Stomach (tissue), 8 donors: ENCODE measurements at regions not wholly inside any gene's neighbourhood (a gene's known extent, or its start where the extent isn't known, plus 50 kb on each side); places are given as distances from the start of the nearest gene placed in this dataset.

Experiments
- DNase-seq, 2 donors: peaks; one replicate each; pipeline versions ENCODE4 v3.0.0 to v3.0.0-alpha.2; 2013 to 2019
- H3K27ac ChIP-seq, 5 donors: fragments of 200-600 bp in 4 of 5; sonication (generic) in 4 of 5; one replicate each; pipeline ENCODE4 v1.5.1; 2013 to 2019; ENCODE audit warnings: mild to moderate bottlenecking in 1 of 5, moderate library complexity in 1 of 5
- H3K27me3 ChIP-seq, 3 donors: fragments of 200-600 bp; sonication (generic); one replicate each; pipeline ENCODE4 v1.5.1; 2017 to 2019; ENCODE audit warnings: mixed run types in 1 of 3
- H3K36me3 ChIP-seq, 4 donors: fragments of 200-600 bp; sonication (generic); 1 replicate in 3 of 4; 2 replicates in 1 of 4; pipeline ENCODE4 v1.5.1; 2016 to 2019
- H3K4me1 ChIP-seq, 4 donors: fragments of 200-600 bp; sonication (generic); one replicate each; pipeline ENCODE4 v1.5.1; 2016 to 2019
- H3K4me3 ChIP-seq, 4 donors: fragments of 200-600 bp; sonication (generic) in 3 of 4; one replicate each; pipeline ENCODE4 v1.5.1; 2016 to 2019; ENCODE audit warnings: mild to moderate bottlenecking in 1 of 4
- H3K9me3 ChIP-seq, 4 donors: fragments of 200-600 bp; sonication (generic); one replicate each; pipeline ENCODE4 v1.5.1; 2016 to 2019
- EP300 ChIP-seq: sonication (generic); formaldehyde crosslinking; IDR thresholded peaks from one replicate; pipeline ENCODE4 v1.6.1; 2017; ENCODE audit warnings: antibody characterized with exemption
- POLR2A ChIP-seq, 4 donors: fragments of 450-650 bp; IDR thresholded peaks; one replicate each; pipeline ENCODE4 v1.6.1; 2016; ENCODE audit warnings: antibody characterized with exemption in 4 of 4, control low read depth in 2 of 4, mild to moderate bottlenecking in 1 of 4, moderate library complexity in 1 of 4
- POLR2AphosphoS5 ChIP-seq, 3 donors: sonication (generic); formaldehyde crosslinking; IDR thresholded peaks; one replicate each; pipeline ENCODE4 v1.6.1; 2016; ENCODE audit warnings: antibody characterized with exemption in 3 of 3
- WGBS, 5 donors: extraction: QIAGEN DNeasy Blood & Tissue Kit in 3 of 5; methylation state at CpG; one replicate each; pipeline versions ENCODE4 v1.1.5 to v1.1.7; 2013 to 2018; 5-methylcytosine and 5-hydroxymethylcytosine counted together
- intact Hi-C: fragments of 100-400 bp; cut with DNase I; formaldehyde crosslinking; loops from one replicate; pipeline ENCODE4 v1.15.1; 2023; ENCODE audit warnings: low total_unique reads
- TF ChIP-seq, protein P1 (sequence below), 7 experiments: fragments of 450-650 bp in 4 of 7; fragments of 200-600 bp in 3 of 7; sonication (generic) in 3 of 7; IDR thresholded peaks; one replicate each; pipeline ENCODE4 v1.5.1; 2016 to 2019; ENCODE audit warnings: antibody characterized with exemption in 7 of 7, control low read depth in 2 of 7, mild to moderate bottlenecking in 1 of 7
- donor health status: healthy with polysubstance abuse.
- donor health status: Bipolar disorder and iron deficiency.
- donor health status: healthy.

DNA sequence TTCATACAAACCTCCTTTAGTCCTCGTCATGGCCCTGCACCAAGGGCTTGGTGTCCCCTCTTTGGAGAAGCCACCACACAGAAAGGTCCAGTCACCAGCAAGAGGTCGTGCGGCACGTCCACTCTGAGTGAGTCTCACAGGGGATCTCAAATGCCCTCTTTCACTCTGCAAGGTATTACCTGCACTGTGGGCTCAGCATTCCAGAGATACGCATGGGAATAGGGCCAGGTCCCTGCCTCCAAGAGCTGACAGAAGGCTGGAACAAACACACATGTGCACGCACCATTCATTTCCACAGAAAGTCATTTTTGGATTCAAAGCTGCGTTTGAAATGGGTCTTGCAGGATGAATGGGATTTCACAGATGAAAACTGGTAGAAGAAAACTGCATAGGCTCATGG is 50.4 kb upstream of the TJP1 start:
- intact Hi-C loops: no loop called here
- 33 to 83% (median 52%) methylated on average over 7 of the region's 7 CpGs for WGBS, 5 donors

More for the DNA sequence above, 50.4 kb upstream of the TJP1 start:
- Histone ChIP-seq H3K27ac (no peak overlapping the region), H3K27me3 (no peaks in the 10 kb centered on the region), H3K4me1 (peaks cover 0 to 24% (median 10%) of the 10 kb centered on the region in 4 donors), H3K9me3 (no peaks in the 10 kb centered on the region), H3K36me3 (no peaks in the 10 kb centered on the region), H3K4me3 (no peak overlapping the region)
- no peak for TF ChIP-seq POLR2AphosphoS5 (IDR thresholded peaks at IDR 0.05)
- TF ChIP-seq, protein P1, sequence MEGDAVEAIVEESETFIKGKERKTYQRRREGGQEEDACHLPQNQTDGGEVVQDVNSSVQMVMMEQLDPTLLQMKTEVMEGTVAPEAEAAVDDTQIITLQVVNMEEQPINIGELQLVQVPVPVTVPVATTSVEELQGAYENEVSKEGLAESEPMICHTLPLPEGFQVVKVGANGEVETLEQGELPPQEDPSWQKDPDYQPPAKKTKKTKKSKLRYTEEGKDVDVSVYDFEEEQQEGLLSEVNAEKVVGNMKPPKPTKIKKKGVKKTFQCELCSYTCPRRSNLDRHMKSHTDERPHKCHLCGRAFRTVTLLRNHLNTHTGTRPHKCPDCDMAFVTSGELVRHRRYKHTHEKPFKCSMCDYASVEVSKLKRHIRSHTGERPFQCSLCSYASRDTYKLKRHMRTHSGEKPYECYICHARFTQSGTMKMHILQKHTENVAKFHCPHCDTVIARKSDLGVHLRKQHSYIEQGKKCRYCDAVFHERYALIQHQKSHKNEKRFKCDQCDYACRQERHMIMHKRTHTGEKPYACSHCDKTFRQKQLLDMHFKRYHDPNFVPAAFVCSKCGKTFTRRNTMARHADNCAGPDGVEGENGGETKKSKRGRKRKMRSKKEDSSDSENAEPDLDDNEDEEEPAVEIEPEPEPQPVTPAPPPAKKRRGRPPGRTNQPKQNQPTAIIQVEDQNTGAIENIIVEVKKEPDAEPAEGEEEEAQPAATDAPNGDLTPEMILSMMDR (IDR thresholded peaks at IDR 0.05): no peak
- no peak for TF ChIP-seq POLR2A (IDR thresholded peaks at IDR 0.05)
- no peak for TF ChIP-seq EP300
- peak in 1 of 2 donors; percentile 36 for DNase-seq
